NOMO-1 (cell line): ENCODE measurements at regions not wholly inside any gene's neighbourhood (a gene's known extent, or its start where the extent isn't known, plus 50 kb on each side); places are given as distances from the start of the nearest gene placed in this dataset.
"Not testable (repeated sequence)": the region's sequence is repeated elsewhere in the genome, so short reads cannot be mapped to it uniquely, and the experiment has no call there.

Experiments used
- DNase-seq, 2 experiments: peaks; one replicate each; lab custom pipeline; 2025; ENCODE audit not compliant: unreplicated experiment in 2 of 2; lab: John Stamatoyannopoulos, UW

GRCh38 chr3:196147116-196147515 lies 64.1 kb downstream of the ZDHHC19 start:
- no peak for DNase-seq

GRCh38 chr3:196145468-196146262 lies 63.8 kb upstream of the TFRC start:
- no peak for DNase-seq

- DNase-seq = no peak
Observed at GRCh38 chr3:196144383-196145105, 62.7 kb upstream of the TFRC start.

GRCh38 chr3:196143708-196144382 lies 62.0 kb upstream of the TFRC start:
- DNase-seq = no peak

GRCh38 chr3:196142202-196142956 lies 60.5 kb upstream of the TFRC start:
- no peak for DNase-seq

- DNase-seq = no peak
Observed at GRCh38 chr3:196141866-196142201, 59.9 kb upstream of the TFRC start.

GRCh38 chr3:196141052-196141865 lies 59.4 kb upstream of the TFRC start:
- DNase-seq = peak; percentile 66 to 87

- DNase-seq = no peak
Observed at GRCh38 chr3:196140224-196140623, 58.3 kb upstream of the TFRC start.

GRCh38 chr3:196139281-196139680 lies 57.4 kb upstream of the TFRC start:
- DNase-seq = no peak

- no peak for DNase-seq
Observed at GRCh38 chr3:196138482-196139254, 56.8 kb upstream of the TFRC start.

GRCh38 chr3:196136640-196136989 lies 54.7 kb upstream of the TFRC start:
- DNase-seq = not testable (repeated sequence)

GRCh38 chr3:196135693-196136639 lies 54.1 kb upstream of the TFRC start:
- no peak for DNase-seq

GRCh38 chr3:196134691-196135090 lies 52.8 kb upstream of the TFRC start:
- no peak for DNase-seq

GRCh38 chr3:196133869-196134268 lies 52.0 kb upstream of the TFRC start:
- not testable (repeated sequence) for DNase-seq

GRCh38 chr3:196131921-196132320 lies 50.0 kb upstream of the TFRC start:
- no peak for DNase-seq
